ENCODE measurements at regions not wholly inside any gene's neighbourhood (a gene's known extent, or its start where the extent isn't known, plus 50 kb on each side); places are given as distances from the start of the nearest gene placed in this dataset.

GRCh38 chr13:62627226-62627625 is 1211.6 kb upstream of the PCDH20 start:
- peaks cover 8% of the 10 kb centered on the region for H3K4me1 ChIP-seq
- no peak for DNase-seq
- no peak for TF ChIP-seq CTCF (IDR thresholded peaks at IDR 0.05; ENCODE audit: low read depth, low read length)
- H3K27me3 ChIP-seq, result no peaks in the 10 kb centered on the region
- H3K4me3 ChIP-seq (ENCODE audit: low read depth, low read length), result no peak overlapping the region
- H3K36me3 ChIP-seq, result no peaks in the 10 kb centered on the region
- no peaks in the 10 kb centered on the region for H3K9me3 ChIP-seq

GRCh38 chr13:62626771-62627170 is 1211.1 kb upstream of the PCDH20 start:
- Histone ChIP-seq H3K9me3 (no peaks in the 10 kb centered on the region), H3K36me3 (no peaks in the 10 kb centered on the region), H3K27me3 (no peaks in the 10 kb centered on the region), H3K4me1 (peaks cover 8% of the 10 kb centered on the region), H3K4me3 (ENCODE audit: low read depth, low read length) (no peak overlapping the region)
- no peak for DNase-seq
- TF ChIP-seq CTCF (IDR thresholded peaks at IDR 0.05; ENCODE audit: low read depth, low read length), result peak; percentile 49

GRCh38 chr13:62625214-62625881 is 1209.7 kb upstream of the PCDH20 start:
- H3K9me3 ChIP-seq, result no peaks in the 10 kb centered on the region
- H3K4me1 ChIP-seq, result peaks cover 8% of the 10 kb centered on the region
- no peaks in the 10 kb centered on the region for H3K27me3 ChIP-seq
- DNase-seq, result no peak
- no peak for TF ChIP-seq CTCF (IDR thresholded peaks at IDR 0.05; ENCODE audit: low read depth, low read length)
- H3K36me3 ChIP-seq, result no peaks in the 10 kb centered on the region
- no peak overlapping the region for H3K4me3 ChIP-seq (ENCODE audit: low read depth, low read length)

GRCh38 chr13:62613819-62614218 is 1198.2 kb upstream of the PCDH20 start:
- Histone ChIP-seq H3K9me3 (0 out of 2 replicates have a peak, but pooled peaks cover 3% of the 10 kb centered on the region), H3K27me3 (no peaks in the 10 kb centered on the region), H3K4me1 (no peaks in the 10 kb centered on the region), H3K36me3 (no peaks in the 10 kb centered on the region), H3K4me3 (ENCODE audit: low read depth, low read length) (no peak overlapping the region)
- TF ChIP-seq CTCF (IDR thresholded peaks at IDR 0.05; ENCODE audit: low read depth, low read length), result no peak
- no peak for DNase-seq

GRCh38 chr13:62611343-62611742 is 1195.7 kb upstream of the PCDH20 start:
- Histone ChIP-seq H3K4me3 (ENCODE audit: low read depth, low read length) (no peak overlapping the region), H3K27me3 (no peaks in the 10 kb centered on the region), H3K4me1 (no peaks in the 10 kb centered on the region), H3K36me3 (no peaks in the 10 kb centered on the region), H3K9me3 (0 out of 2 replicates have a peak, but pooled peaks cover 3% of the 10 kb centered on the region)
- no peak for DNase-seq
- no peak for TF ChIP-seq CTCF (IDR thresholded peaks at IDR 0.05; ENCODE audit: low read depth, low read length)

GRCh38 chr13:62598708-62599107 is 1183.1 kb upstream of the PCDH20 start:
- Histone ChIP-seq H3K4me1 (no peaks in the 10 kb centered on the region), H3K36me3 (no peaks in the 10 kb centered on the region), H3K4me3 (ENCODE audit: low read depth, low read length) (no peak overlapping the region), H3K9me3 (no peaks in the 10 kb centered on the region), H3K27me3 (no peaks in the 10 kb centered on the region)
- no peak for TF ChIP-seq CTCF (IDR thresholded peaks at IDR 0.05; ENCODE audit: low read depth, low read length)
- DNase-seq, result no peak

All from BE2C (cell line).